ENCODE measurements at regions not wholly inside any gene's neighbourhood (a gene's known extent, or its start where the extent isn't known, plus 50 kb on each side); places are given as distances from the start of the nearest gene placed in this dataset.

- TF ChIP-seq CTCF (IDR thresholded peaks at IDR 0.05) (no peak), POLR2A (IDR thresholded peaks at IDR 0.05) (no peak), POLR2AphosphoS5 (IDR thresholded peaks at IDR 0.05) (no peak)
These were observed 101.9 kb upstream of the CDC42BPA start for GRCh38 chr1:227420147-227420546.

All from sigmoid colon (tissue), 4 donors.